ENCODE measurements at regions not wholly inside any gene's neighbourhood (a gene's known extent, or its start where the extent isn't known, plus 50 kb on each side); places are given as distances from the start of the nearest gene placed in this dataset.

DNA sequence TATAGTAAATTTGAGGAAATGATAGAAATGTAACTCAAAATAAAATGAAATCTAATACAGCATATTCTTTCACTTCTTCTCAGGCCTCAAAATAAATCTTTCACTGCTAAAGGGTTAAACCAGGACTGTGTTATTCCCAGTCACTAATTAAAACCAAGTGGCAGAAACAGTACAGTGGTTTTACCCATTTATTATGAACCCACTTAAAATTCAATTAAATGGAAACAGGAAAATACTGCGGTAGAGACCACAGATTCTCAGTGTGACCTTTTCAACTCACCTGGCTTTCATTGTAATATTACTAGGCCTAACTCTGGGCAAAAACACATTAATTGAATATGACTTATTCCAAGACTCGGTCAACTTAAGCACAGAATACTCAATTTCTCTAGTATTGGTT is 176.5 kb upstream of the DKK2 start:
- Histone ChIP-seq H3K27ac (no peak overlapping the region), H3K4me3 (ENCODE audit: low read depth, low read length) (no peak overlapping the region), H3K36me3 (replicated peaks) (no peaks in the 10 kb centered on the region), H3K27me3 (replicated peaks) (no peaks in the 10 kb centered on the region)
- no peak for DNase-seq
- in situ Hi-C loops (cut with HindIII; ENCODE audit: low pct_ligation_motif_present, low sequenced_read_pairs): no loop called here
- TF ChIP-seq, protein P1, sequence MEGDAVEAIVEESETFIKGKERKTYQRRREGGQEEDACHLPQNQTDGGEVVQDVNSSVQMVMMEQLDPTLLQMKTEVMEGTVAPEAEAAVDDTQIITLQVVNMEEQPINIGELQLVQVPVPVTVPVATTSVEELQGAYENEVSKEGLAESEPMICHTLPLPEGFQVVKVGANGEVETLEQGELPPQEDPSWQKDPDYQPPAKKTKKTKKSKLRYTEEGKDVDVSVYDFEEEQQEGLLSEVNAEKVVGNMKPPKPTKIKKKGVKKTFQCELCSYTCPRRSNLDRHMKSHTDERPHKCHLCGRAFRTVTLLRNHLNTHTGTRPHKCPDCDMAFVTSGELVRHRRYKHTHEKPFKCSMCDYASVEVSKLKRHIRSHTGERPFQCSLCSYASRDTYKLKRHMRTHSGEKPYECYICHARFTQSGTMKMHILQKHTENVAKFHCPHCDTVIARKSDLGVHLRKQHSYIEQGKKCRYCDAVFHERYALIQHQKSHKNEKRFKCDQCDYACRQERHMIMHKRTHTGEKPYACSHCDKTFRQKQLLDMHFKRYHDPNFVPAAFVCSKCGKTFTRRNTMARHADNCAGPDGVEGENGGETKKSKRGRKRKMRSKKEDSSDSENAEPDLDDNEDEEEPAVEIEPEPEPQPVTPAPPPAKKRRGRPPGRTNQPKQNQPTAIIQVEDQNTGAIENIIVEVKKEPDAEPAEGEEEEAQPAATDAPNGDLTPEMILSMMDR (IDR thresholded peaks at IDR 0.05; ENCODE audit: low read depth, low read length, missing control alignments): no peak

DNA sequence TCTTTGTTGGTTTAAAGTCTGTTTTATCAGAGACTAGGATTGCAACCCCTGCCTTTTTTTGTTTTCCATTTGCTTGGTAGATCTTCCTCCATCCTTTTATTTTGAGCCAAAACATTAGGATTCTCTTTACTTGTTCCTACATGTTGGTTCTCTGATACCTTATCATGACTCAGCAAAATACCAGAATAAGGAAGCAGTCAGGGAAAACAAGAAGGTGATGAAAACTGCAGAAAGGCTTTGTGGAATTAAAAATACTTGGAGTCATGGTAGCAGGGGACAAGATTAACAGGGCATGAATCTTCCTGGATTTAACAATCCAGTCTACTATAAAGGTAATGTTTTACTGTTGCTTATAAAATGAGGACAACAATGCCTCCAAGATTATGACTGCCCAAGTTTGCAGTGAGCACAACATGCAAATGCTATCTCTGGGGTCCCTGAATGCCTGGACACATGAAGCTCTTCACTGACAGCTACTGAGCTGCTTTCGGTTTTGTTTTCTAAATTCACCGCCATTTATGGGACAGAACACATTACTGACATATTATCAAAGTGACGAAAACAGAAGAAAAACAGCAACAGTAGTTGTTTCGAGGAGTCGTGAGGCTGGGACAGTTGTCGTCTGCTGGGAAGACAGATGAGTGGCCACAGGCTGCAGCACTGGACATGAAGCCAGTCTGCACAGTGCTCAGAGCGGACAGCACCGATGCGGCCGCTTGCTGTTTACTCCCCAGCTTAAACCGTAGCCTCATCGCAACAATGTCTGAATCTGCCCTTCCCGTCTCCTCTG is 174.5 kb upstream of the DKK2 start:
- Histone ChIP-seq H3K27ac (no peak overlapping the region), H3K36me3 (replicated peaks) (no peaks in the 10 kb centered on the region), H3K4me3 (ENCODE audit: low read depth, low read length) (peak overlapping the region; percentile 28), H3K27me3 (replicated peaks) (no peaks in the 10 kb centered on the region)
- in situ Hi-C loops (cut with HindIII; ENCODE audit: low pct_ligation_motif_present, low sequenced_read_pairs): no loop called here
- no peak for DNase-seq
- TF ChIP-seq, protein P1 (IDR thresholded peaks at IDR 0.05; ENCODE audit: low read depth, low read length, missing control alignments): no peak

DNA sequence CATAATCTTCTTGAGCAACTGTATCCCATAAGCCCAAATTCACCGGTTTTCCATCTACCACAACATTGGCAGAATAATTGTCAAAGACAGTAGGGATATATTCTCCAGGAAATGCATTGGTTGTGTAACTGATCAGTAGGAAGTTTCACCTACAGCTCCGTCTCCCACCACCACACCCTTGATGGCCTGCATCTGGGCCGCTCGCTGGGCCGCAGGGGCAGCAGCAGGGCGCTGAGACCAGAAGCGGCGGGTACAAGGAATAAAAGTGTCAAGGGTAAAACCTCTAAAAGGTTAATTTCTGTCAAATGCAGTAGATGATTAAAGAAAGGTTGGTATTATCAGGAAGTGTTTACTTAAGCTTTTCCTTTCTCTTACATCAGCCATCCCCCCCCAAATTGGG is 167.6 kb upstream of the DKK2 start:
- H3K27me3 ChIP-seq (replicated peaks): no peaks in the 10 kb centered on the region
- in situ Hi-C loops (cut with HindIII; ENCODE audit: low pct_ligation_motif_present, low sequenced_read_pairs): no loop called here
- TF ChIP-seq, protein P1 (IDR thresholded peaks at IDR 0.05; ENCODE audit: low read depth, low read length, missing control alignments): no peak
- H3K27ac ChIP-seq: no peak overlapping the region
- H3K36me3 ChIP-seq (replicated peaks): no peaks in the 10 kb centered on the region
- DNase-seq: no peak
- H3K4me3 ChIP-seq (ENCODE audit: low read depth, low read length): no peak overlapping the region

DNA sequence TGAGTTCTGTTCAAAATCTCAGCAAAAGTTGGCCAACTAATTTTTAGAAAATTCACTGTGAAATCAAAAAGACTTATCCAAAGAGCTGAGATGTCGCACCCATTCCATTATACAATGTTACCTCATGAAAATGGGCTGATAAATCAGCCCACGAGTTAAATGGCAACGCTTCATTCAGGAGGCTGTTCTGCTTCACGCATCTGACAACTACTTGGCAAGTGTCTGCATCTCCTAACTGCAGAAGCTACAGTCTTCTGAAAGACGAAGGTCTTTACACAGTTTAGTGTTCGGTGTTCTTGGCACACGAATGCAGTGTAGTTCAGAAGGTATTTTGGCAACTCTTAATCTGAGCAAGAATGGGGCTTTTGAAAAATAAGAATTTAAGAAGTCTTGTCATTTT is 166.6 kb upstream of the DKK2 start:
- TF ChIP-seq, protein P1 (IDR thresholded peaks at IDR 0.05; ENCODE audit: low read depth, low read length, missing control alignments): no peak
- H3K4me3 ChIP-seq (ENCODE audit: low read depth, low read length): no peak overlapping the region
- no peak for DNase-seq
- no peak overlapping the region for H3K27ac ChIP-seq
- in situ Hi-C loops (cut with HindIII; ENCODE audit: low pct_ligation_motif_present, low sequenced_read_pairs): no loop called here
- H3K36me3 ChIP-seq (replicated peaks): no peaks in the 10 kb centered on the region
- no peaks in the 10 kb centered on the region for H3K27me3 ChIP-seq (replicated peaks)

DNA sequence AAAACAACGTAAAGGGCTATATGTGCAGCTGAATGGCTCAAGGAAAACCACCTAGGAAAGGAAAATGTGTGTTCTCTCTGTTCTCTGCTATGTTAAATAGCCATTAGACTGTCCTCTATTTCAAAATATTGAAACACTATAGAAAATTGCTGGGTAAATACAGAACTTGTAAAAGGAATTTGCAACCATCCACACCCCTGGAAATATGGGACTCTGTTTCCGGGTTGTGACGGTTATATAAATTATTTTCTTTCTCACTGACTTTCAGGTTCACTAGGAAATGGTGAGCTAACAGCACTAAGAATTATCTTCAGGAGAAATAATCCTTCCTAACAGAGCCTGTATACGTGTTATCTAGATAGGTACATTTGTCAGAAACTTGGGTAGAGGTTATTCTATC is 161.0 kb upstream of the DKK2 start:
- in situ Hi-C loops (cut with HindIII; ENCODE audit: low pct_ligation_motif_present, low sequenced_read_pairs): no loop called here
- Histone ChIP-seq H3K36me3 (replicated peaks) (no peaks in the 10 kb centered on the region), H3K27me3 (replicated peaks) (no peaks in the 10 kb centered on the region), H3K4me3 (ENCODE audit: low read depth, low read length) (no peak overlapping the region), H3K27ac (no peak overlapping the region)
- DNase-seq: no peak
- TF ChIP-seq, protein P1 (IDR thresholded peaks at IDR 0.05; ENCODE audit: low read depth, low read length, missing control alignments): no peak

DNA sequence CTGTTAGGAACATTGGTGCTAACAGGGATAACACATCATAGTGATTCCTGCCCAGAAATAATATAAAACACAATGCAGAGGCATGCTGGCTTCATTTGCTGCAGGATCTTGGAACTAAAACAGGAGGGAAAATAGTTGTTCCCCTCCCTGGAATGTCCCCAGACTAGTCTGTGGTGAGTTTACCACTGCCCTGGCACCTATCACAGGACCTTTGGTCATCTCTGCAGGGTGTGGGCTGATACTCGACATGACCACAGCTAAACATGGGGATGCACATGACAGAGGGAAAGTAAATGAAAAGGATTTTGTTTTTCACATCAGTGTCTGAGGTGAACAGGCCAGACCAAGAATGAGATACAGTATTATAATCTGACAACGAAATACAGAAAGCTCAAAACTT is 160.2 kb upstream of the DKK2 start:
- H3K36me3 ChIP-seq (replicated peaks): no peaks in the 10 kb centered on the region
- H3K4me3 ChIP-seq (ENCODE audit: low read depth, low read length): no peak overlapping the region
- DNase-seq: no peak
- in situ Hi-C loops (cut with HindIII; ENCODE audit: low pct_ligation_motif_present, low sequenced_read_pairs): no loop called here
- TF ChIP-seq, protein P1 (IDR thresholded peaks at IDR 0.05; ENCODE audit: low read depth, low read length, missing control alignments): no peak
- H3K27ac ChIP-seq: no peak overlapping the region
- no peaks in the 10 kb centered on the region for H3K27me3 ChIP-seq (replicated peaks)
